Ectodermal cell (in vitro differentiated cells): ENCODE measurements at regions not wholly inside any gene's neighbourhood (a gene's known extent, or its start where the extent isn't known, plus 50 kb on each side); places are given as distances from the start of the nearest gene placed in this dataset.

ENCODE experiments used
- H3K27ac ChIP-seq: 2 replicates; pipeline ENCODE4 v1.7.0; 2013; ENCODE audit warnings: mild to moderate bottlenecking, low read depth, low read length; ENCODE audit not compliant: insufficient read depth, poor library complexity, severe bottlenecking
- H3K27me3 ChIP-seq: 2 replicates; pipeline ENCODE4 v1.7.0; 2013; ENCODE audit warnings: mild to moderate bottlenecking, low read length; ENCODE audit not compliant: insufficient read depth, control insufficient read depth, poor library complexity, severe bottlenecking
- H3K36me3 ChIP-seq: one replicate; pipeline ENCODE4 v1.7.0; 2013; ENCODE audit warnings: low read length; ENCODE audit not compliant: control insufficient read depth, insufficient read depth
- H3K4me1 ChIP-seq: one replicate; pipeline ENCODE4 v1.7.0; 2013; ENCODE audit warnings: low read length; ENCODE audit not compliant: control insufficient read depth, insufficient read depth
- H3K4me3 ChIP-seq: 2 replicates; pipeline ENCODE4 v1.7.0; 2013; ENCODE audit warnings: low read depth, low read length, control low read depth; ENCODE audit not compliant: insufficient read depth
- H3K9me3 ChIP-seq: 2 replicates; pipeline ENCODE4 v1.7.0; 2013; ENCODE audit warnings: mild to moderate bottlenecking, low read length, moderate library complexity; ENCODE audit not compliant: control insufficient read depth
- WGBS, 2 experiments: methylation state at CpG; one replicate each; pipeline ENCODE4 v1.1.7; 2013; ENCODE audit warnings: missing lambda C conversion rate in 2 of 2; 5-methylcytosine and 5-hydroxymethylcytosine counted together

DNA sequence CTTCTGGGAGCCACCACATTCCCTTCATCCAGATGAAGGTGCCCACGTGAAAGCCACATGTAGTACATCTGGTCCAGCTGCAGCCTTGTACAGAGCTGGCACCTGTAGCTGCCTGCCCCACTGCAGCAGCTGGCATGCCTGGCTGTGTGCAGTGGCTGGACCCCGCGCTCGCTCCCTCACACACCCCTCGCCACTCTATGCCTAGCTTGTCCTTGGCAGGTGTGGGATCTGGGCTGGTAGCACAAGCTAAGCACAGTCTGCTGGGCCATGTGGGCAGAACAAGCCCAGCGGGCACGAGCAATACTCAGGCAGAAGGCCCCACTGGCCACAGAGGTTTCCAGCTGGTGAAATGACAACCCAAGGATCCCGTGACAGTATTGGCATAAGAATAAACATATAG is 163.9 kb upstream of the PRNP start:
- Histone ChIP-seq H3K27ac (no peak overlapping the region), H3K27me3 (no peaks in the 10 kb centered on the region), H3K9me3 (no peaks in the 10 kb centered on the region), H3K4me3 (no peak overlapping the region), H3K4me1 (no peaks in the 10 kb centered on the region), H3K36me3 (no peaks in the 10 kb centered on the region)
- WGBS, 2 experiments, result 93 to 96% methylated on average over 8 of the region's 8 CpGs

DNA sequence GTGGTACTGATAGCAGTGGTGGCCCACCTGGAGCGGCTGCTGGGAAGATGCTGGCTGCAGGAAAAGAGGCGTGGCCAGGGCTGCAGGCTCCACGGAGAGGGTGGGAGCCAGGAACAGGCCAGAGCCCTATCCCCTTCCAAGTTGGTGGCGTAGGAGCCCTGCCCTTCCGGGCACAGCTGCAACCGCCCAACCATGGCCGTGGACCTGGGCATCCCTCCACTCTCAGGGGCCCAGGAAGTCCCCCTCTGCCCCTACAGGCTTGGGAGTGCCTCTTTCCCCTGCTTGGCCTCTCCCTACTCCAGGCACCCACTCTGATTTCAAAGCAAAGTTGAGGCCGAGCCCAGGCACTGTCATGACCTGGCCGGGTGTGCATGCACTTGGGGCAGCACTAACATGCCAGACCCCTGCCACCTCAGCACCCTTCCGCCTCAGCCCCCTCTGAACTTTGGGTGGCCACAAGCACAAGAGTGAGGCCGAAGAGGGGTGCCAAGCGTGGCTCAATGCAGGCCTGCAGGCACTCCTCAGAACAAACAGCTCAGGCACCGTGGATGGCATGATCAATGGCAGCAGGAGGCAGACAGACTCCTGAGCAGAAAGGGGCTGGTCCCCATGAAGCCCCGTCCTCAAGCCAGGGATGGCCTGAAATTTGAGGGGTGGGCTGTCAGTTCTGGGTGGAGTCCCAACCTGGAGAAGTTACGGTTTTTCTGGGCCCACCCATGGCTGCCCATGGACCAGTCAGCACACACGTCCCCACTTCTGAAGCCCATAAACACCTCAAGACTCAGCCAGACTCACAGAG is 164.9 kb upstream of the PRNP start:
- no peak overlapping the region for H3K27ac ChIP-seq
- no peak overlapping the region for H3K4me3 ChIP-seq
- H3K9me3 ChIP-seq, result no peaks in the 10 kb centered on the region
- H3K4me1 ChIP-seq, result no peaks in the 10 kb centered on the region
- H3K36me3 ChIP-seq, result no peaks in the 10 kb centered on the region
- no peaks in the 10 kb centered on the region for H3K27me3 ChIP-seq
- WGBS, 2 experiments, result 86 to 88% methylated on average over 16 of the region's 16 CpGs

DNA sequence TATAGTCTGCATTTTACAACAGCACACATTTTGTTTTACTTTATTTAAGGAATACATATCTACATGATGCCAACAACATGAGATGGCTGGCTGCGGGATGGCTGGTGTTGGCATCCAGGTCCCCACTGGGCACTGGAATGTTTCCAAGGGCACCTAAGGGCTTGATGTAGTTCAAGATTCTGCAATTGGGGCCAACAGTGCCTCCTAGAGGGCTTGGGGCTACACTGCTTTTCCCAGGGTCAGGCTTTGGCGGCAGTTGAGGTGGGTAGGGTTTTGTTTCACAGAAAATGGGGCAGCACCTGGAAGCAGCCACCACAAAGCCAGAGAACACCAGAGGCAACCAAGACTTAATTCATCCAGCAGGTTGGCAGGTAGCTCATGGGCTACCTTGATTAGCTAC is 166.7 kb upstream of the PRNP start:
- Histone ChIP-seq H3K27me3 (no peaks in the 10 kb centered on the region), H3K36me3 (no peaks in the 10 kb centered on the region), H3K4me3 (no peak overlapping the region), H3K9me3 (no peaks in the 10 kb centered on the region), H3K27ac (no peak overlapping the region), H3K4me1 (no peaks in the 10 kb centered on the region)
- 18 to 28% methylated on average over 2 of the region's 2 CpGs for WGBS, 2 experiments

DNA sequence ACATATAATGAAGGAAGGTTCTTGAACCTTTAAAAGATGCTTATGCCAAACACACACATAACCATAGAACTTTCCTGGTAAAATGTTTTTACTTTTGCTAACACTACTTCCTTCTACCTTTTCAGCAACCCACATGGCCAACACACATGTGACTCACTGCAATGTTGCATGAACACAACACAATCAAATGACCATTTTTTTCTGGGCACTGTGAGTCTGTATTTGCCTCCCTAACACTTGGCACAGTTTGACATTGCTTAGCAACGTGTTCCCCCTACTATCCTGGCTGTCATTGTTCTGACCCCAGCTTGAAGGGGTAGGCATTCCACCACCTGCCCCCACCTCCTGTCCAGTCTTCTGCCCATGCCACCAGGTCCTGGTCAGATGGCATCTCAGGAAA is 169.4 kb upstream of the PRNP start:
- Histone ChIP-seq H3K27ac (no peak overlapping the region), H3K4me3 (no peak overlapping the region)
- 65 to 100% methylated on average over 1 of the region's 1 CpG for WGBS, 2 experiments

GRCh38 chr20:4513720-4514119 is 172.5 kb upstream of the PRNP start:
- Histone ChIP-seq H3K9me3 (no peaks in the 10 kb centered on the region), H3K27me3 (no peaks in the 10 kb centered on the region), H3K4me1 (no peaks in the 10 kb centered on the region), H3K4me3 (no peak overlapping the region), H3K27ac (no peak overlapping the region), H3K36me3 (no peaks in the 10 kb centered on the region)

More for the DNA sequence above, 169.4 kb upstream of the PRNP start:
- Histone ChIP-seq H3K27me3 (no peaks in the 10 kb centered on the region), H3K4me1 (no peaks in the 10 kb centered on the region), H3K36me3 (no peaks in the 10 kb centered on the region), H3K9me3 (no peaks in the 10 kb centered on the region)

DNA sequence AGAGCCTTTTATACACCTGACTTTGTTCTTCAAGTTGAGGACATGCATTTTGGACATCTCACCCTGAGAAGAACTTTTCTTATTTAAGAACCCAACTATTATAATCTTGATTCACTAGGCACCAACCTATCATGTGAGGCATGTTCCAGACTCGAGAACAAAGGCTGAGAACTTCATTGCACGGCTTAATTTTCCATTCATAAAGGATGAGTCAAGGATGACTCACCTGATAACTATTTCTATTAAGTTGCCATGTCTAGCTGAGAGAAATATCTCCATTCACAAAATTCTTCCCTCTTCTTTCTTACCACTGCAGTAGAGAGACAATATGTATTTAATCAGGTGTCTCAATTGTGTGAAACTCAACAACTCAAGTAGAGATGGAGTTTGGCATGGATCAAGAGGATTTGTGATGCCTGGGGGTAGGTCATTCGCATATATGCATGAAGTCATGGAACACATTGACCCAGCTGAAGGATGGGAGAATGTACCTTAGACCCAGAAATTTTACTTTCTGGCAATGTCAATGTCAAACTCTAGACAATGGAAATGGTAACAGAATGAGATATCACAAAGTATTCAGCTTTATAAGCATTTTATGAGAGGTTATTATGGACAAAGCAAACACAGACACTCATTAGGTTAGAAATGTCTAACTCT is 173.2 kb upstream of the PRNP start:
- H3K27me3 ChIP-seq, result no peaks in the 10 kb centered on the region
- no peaks in the 10 kb centered on the region for H3K9me3 ChIP-seq
- H3K4me3 ChIP-seq, result no peak overlapping the region
- no peaks in the 10 kb centered on the region for H3K36me3 ChIP-seq
- no peak overlapping the region for H3K27ac ChIP-seq
- no peaks in the 10 kb centered on the region for H3K4me1 ChIP-seq
- 83 to 86% methylated on average over 3 of the region's 3 CpGs for WGBS, 2 experiments

- Histone ChIP-seq H3K27me3 (no peaks in the 10 kb centered on the region), H3K4me3 (no peak overlapping the region), H3K4me1 (no peaks in the 10 kb centered on the region), H3K36me3 (no peaks in the 10 kb centered on the region), H3K27ac (no peak overlapping the region), H3K9me3 (no peaks in the 10 kb centered on the region)
- 69% methylated on average over 1 of the region's 1 CpG; no CpG with 5 or more reads in 1 of the 2 experiments for WGBS, 2 experiments
These were observed 174.5 kb upstream of the PRNP start for GRCh38 chr20:4511776-4512175.

DNA sequence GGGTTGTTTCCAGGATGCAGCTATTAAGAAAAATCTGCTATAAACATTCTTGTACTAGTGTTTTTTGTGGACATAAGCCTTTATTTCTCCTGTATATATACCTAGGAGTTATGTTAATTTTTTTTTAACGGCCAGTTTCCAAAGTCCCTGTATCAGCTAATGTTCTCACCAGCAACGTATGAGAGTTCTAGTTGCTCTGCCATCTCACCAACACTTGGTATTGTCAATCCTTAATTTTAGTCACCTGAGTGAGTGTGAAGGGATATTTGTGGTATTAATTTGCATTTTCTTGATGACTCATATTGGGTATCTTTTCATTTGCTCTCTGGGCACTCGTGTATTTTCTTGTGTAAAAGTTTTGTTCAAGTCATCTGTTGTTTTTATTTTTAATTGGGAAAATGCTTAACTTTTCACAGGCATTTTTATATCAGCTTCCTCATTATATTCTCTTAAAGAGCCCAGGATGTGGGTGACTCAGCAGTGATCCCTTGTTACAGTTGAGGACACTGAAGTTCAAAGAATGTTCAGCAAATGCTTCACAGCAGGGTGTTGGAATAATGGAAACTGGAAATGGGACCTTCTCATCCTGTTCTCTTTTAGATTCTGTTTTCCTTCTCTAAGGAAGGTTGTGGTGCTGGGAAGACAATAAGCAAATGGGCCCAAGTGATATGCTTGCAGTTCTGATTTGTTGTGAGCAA is 176.3 kb upstream of the PRNP start:
- WGBS, 2 experiments, result 86 to 93% methylated on average over 3 of the region's 3 CpGs
- H3K9me3 ChIP-seq, result no peaks in the 10 kb centered on the region

DNA sequence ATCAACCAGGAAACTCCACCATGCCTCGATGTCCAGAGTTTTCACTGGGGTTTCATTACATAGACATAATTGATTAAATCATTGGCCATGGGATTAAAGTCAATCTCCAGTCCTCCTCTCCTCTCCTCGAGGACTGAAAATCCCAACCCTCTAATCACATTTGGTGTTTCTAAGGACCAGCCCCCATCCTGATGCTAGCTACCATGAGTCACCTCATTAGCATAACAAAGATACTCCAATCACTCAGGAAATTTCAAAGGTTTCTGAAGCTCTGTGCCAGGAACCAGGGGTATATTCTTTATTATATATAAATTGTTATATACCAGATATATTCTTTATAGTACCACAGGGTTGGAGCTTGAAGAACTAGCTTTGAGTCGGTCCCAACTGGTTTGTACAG is 177.5 kb upstream of the PRNP start:
- WGBS, 2 experiments, result 82 to 86% methylated on average over 3 of the region's 3 CpGs
- Histone ChIP-seq H3K36me3 (no peaks in the 10 kb centered on the region), H3K4me3 (no peak overlapping the region), H3K4me1 (no peaks in the 10 kb centered on the region), H3K27ac (no peak overlapping the region), H3K9me3 (no peaks in the 10 kb centered on the region), H3K27me3 (no peaks in the 10 kb centered on the region)

More for the DNA sequence above, 176.3 kb upstream of the PRNP start:
- Histone ChIP-seq H3K27ac (no peak overlapping the region), H3K36me3 (no peaks in the 10 kb centered on the region), H3K4me3 (no peak overlapping the region), H3K4me1 (no peaks in the 10 kb centered on the region), H3K27me3 (no peaks in the 10 kb centered on the region)

GRCh38 chr20:4507288-4507719 is 179.0 kb upstream of the PRNP start:
- Histone ChIP-seq H3K27ac (no peak overlapping the region), H3K36me3 (no peaks in the 10 kb centered on the region), H3K27me3 (no peaks in the 10 kb centered on the region), H3K9me3 (no peaks in the 10 kb centered on the region), H3K4me1 (no peaks in the 10 kb centered on the region), H3K4me3 (no peak overlapping the region)
- WGBS, 2 experiments, result 60 to 65% methylated on average over 6 of the region's 6 CpGs
